Coronary artery (tissue), 2 donors: ENCODE measurements at regions not wholly inside any gene's neighbourhood (a gene's known extent, or its start where the extent isn't known, plus 50 kb on each side); places are given as distances from the start of the nearest gene placed in this dataset.

Experiments
- DNase-seq: peaks from one replicate; pipeline ENCODE4 v3.0.0-alpha.2; 2017; ENCODE audit warnings: low spot score
- H3K27ac ChIP-seq, 2 donors: fragments of 200-600 bp; sonication (generic); one replicate each; pipeline ENCODE4 v1.5.1; 2016 to 2019
- H3K4me3 ChIP-seq: fragments of 200-600 bp; sonication (generic); 2 replicates; pipeline ENCODE4 v1.5.1; 2016; ENCODE audit warnings: mild to moderate bottlenecking, moderate library complexity
- CTCF ChIP-seq: fragments of 200-600 bp; sonication (generic); IDR thresholded peaks from one replicate; pipeline ENCODE4 v1.5.1; 2019; ENCODE audit warnings: antibody characterized with exemption

GRCh38 chr6:4466261-4466660 is 309.9 kb upstream of the CDYL start:
- DNase-seq: no peak
- no peak for TF ChIP-seq CTCF
- H3K4me3 ChIP-seq: no peak overlapping the region

GRCh38 chr6:4464638-4465037 is 311.6 kb upstream of the CDYL start:
- Histone ChIP-seq H3K4me3 (no peak overlapping the region), H3K27ac (no peak overlapping the region)
- DNase-seq: no peak
- no peak for TF ChIP-seq CTCF

More at GRCh38 chr6:4466261-4466660, 309.9 kb upstream of the CDYL start:
- H3K27ac ChIP-seq: no peak overlapping the region

GRCh38 chr6:4463236-4463635 is 313.0 kb upstream of the CDYL start:
- Histone ChIP-seq H3K4me3 (no peak overlapping the region), H3K27ac (no peak overlapping the region)
- no peak for DNase-seq
- no peak for TF ChIP-seq CTCF

GRCh38 chr6:4460586-4461475 is 315.4 kb upstream of the CDYL start:
- Histone ChIP-seq H3K4me3 (peak overlapping the region; percentile 31), H3K27ac (peak overlapping the region in 1 of 2 donors; percentile 52)
- DNase-seq: peak; percentile 86
- TF ChIP-seq CTCF: no peak

GRCh38 chr6:4459996-4460395 is 316.2 kb upstream of the CDYL start:
- no peak for TF ChIP-seq CTCF
- no peak for DNase-seq
- Histone ChIP-seq H3K27ac (peak overlapping the region in 1 of 2 donors; percentile 52), H3K4me3 (no peak overlapping the region)

- H3K4me3 ChIP-seq: no peak overlapping the region
- DNase-seq: no peak
- peak overlapping the region in 1 of 2 donors; percentile 52 for H3K27ac ChIP-seq
- TF ChIP-seq CTCF: no peak
These were observed 317.2 kb upstream of the CDYL start for GRCh38 chr6:4459032-4459431.

- Histone ChIP-seq H3K4me3 (no peak overlapping the region), H3K27ac (no peak overlapping the region)
- DNase-seq: no peak
- TF ChIP-seq CTCF: no peak
These were observed 316.3 kb upstream of the ECI2 start for GRCh38 chr6:4451718-4452117.
